GM21447 (cell line): ENCODE measurements at regions not wholly inside any gene's neighbourhood (a gene's known extent, or its start where the extent isn't known, plus 50 kb on each side); places are given as distances from the start of the nearest gene placed in this dataset.

ENCODE experiments used
- ATAC-seq: cut with Tn5 transposase; IDR thresholded peaks from one replicate; pipeline ENCODE4 v1.9.1; 2021; ENCODE audit not compliant: unreplicated experiment

GRCh38 chr12:97321621-97322020, 141.0 kb upstream of the RMST start:
- ATAC-seq = no peak

GRCh38 chr12:97322388-97322787, 140.2 kb upstream of the RMST start:
- no peak for ATAC-seq

GRCh38 chr12:97323154-97323553, 139.4 kb upstream of the RMST start:
- no peak for ATAC-seq

GRCh38 chr12:97324471-97324870, 138.1 kb upstream of the RMST start:
- no peak for ATAC-seq

GRCh38 chr12:97335115-97335514, 127.5 kb upstream of the RMST start:
- ATAC-seq = no peak

- no peak for ATAC-seq
These were observed 125.5 kb upstream of the RMST start for GRCh38 chr12:97336900-97337751.

GRCh38 chr12:97342130-97342529, 120.5 kb upstream of the RMST start:
- no peak for ATAC-seq

- ATAC-seq = no peak
These were observed 114.6 kb upstream of the RMST start for GRCh38 chr12:97347956-97348355.

- ATAC-seq = no peak
These were observed 104.2 kb upstream of the RMST start for GRCh38 chr12:97358361-97358760.

GRCh38 chr12:97359021-97359690, 103.4 kb upstream of the RMST start:
- ATAC-seq = no peak

GRCh38 chr12:97363693-97364092, 98.9 kb upstream of the RMST start:
- no peak for ATAC-seq

GRCh38 chr12:97368462-97369163, 94.0 kb upstream of the RMST start:
- no peak for ATAC-seq

GRCh38 chr12:97375310-97375709, 87.3 kb upstream of the RMST start:
- ATAC-seq = no peak

GRCh38 chr12:97380440-97380839, 82.2 kb upstream of the RMST start:
- no peak for ATAC-seq

GRCh38 chr12:97385121-97385520, 77.5 kb upstream of the RMST start:
- ATAC-seq = no peak

GRCh38 chr12:97386133-97386581, 76.4 kb upstream of the RMST start:
- ATAC-seq = no peak

- ATAC-seq = no peak
These were observed 74.8 kb upstream of the RMST start for GRCh38 chr12:97387844-97388243.

- no peak for ATAC-seq
These were observed 67.9 kb upstream of the RMST start for GRCh38 chr12:97394657-97395056.

- no peak for ATAC-seq
These were observed 65.6 kb upstream of the RMST start for GRCh38 chr12:97397008-97397407.

GRCh38 chr12:97398704-97399103, 63.9 kb upstream of the RMST start:
- ATAC-seq = no peak

- ATAC-seq = peak; percentile 68
These were observed 58.5 kb upstream of the RMST start for GRCh38 chr12:97404093-97404492.

- peak; percentile 94 for ATAC-seq
These were observed 58.1 kb upstream of the RMST start for GRCh38 chr12:97404543-97404942.
